H1 (cell line): ENCODE measurements at regions not wholly inside any gene's neighbourhood (a gene's known extent, or its start where the extent isn't known, plus 50 kb on each side); places are given as distances from the start of the nearest gene placed in this dataset.

ENCODE experiments used
- CTCF ChIA-PET: fragments of 300-600 bp; sonication (Branson Sonifier 250); formaldehyde crosslinking; loops from one replicate; lab custom pipeline; 2021; ENCODE audit not compliant: partially characterized antibody; lab: Charles Lee
- POLR2A ChIA-PET: fragments of 300-600 bp; sonication (Branson Sonifier 250); formaldehyde crosslinking; loops from one replicate; lab custom pipeline; 2021; ENCODE audit warnings: inconsistent platforms; ENCODE audit not compliant: partially characterized antibody; lab: Charles Lee
- DNase-seq, 2 experiments: peaks; one replicate each; pipeline versions ENCODE4 v3.0.0 to v3.0.0-alpha.2; 2010 to 2022; ENCODE audit warnings: low spot score in 2 of 2, low read depth in 1 of 2, mixed read lengths in 1 of 2
- FAIRE-seq: peaks from 2 replicates; lab custom pipeline; 2011; peaks lifted over from hg19 to GRCh38; lab: Jason Lieb, UNC
- H2AFZ ChIP-seq: 2 replicates; pipeline ENCODE4 v1.8.1; 2012; ENCODE audit warnings: low read length, inconsistent platforms
- H2AK5ac ChIP-seq: 2 replicates; pipeline ENCODE4 v1.6.1; 2013; ENCODE audit warnings: low read depth, low read length
- H2BK120ac ChIP-seq: replicated peaks from 2 replicates; pipeline ENCODE3; 2013; ENCODE audit warnings: low read depth, low read length, inconsistent platforms
- H2BK12ac ChIP-seq: 2 replicates; pipeline ENCODE4 v1.6.1; 2013; ENCODE audit warnings: low read depth, low read length
- H2BK15ac ChIP-seq: 2 replicates; pipeline ENCODE4 v1.6.1; 2013; ENCODE audit warnings: low read length
- H2BK20ac ChIP-seq: 2 replicates; pipeline ENCODE4 v1.6.1; 2013; ENCODE audit warnings: low read length
- H2BK5ac ChIP-seq: 2 replicates; pipeline ENCODE4 v1.6.1; 2013; ENCODE audit warnings: low read depth, low read length
- H3K14ac ChIP-seq: 2 replicates; pipeline ENCODE4 v1.6.1; 2013; ENCODE audit warnings: inconsistent platforms; ENCODE audit not compliant: insufficient read length
- H3K18ac ChIP-seq: 2 replicates; pipeline ENCODE4 v1.6.1; 2013; ENCODE audit warnings: low read length; ENCODE audit errors: extremely low read depth
- H3K23ac ChIP-seq: 2 replicates; pipeline ENCODE4 v1.6.1; 2013; ENCODE audit warnings: inconsistent platforms; ENCODE audit not compliant: insufficient read length
- H3K23me2 ChIP-seq: 2 replicates; pipeline ENCODE4 v1.6.1; 2013; ENCODE audit warnings: low read depth, low read length
- H3K27ac ChIP-seq: 2 replicates; pipeline ENCODE4 v1.6.1; 2011; ENCODE audit warnings: low read depth, low read length, inconsistent platforms
- H3K27me3 ChIP-seq, 4 experiments: replicated peaks in 1 of 4; 1 replicate in 1 of 4; 2 replicates in 3 of 4; pipeline versions ENCODE4 v1.6.1 to v1.8.1; 2011 to 2013; ENCODE audit warnings: low read length in 3 of 4, mild to moderate bottlenecking in 3 of 4, inconsistent platforms in 2 of 4, mixed read lengths in 2 of 4, moderate library complexity in 1 of 4; ENCODE audit not compliant: control insufficient read depth in 3 of 4, insufficient read depth in 3 of 4; ENCODE audit errors: extremely low read depth in 1 of 4
- H3K36me3 ChIP-seq, 4 experiments: 2 replicates each; pipeline versions ENCODE4 v1.6.1 to v1.8.1; 2011 to 2013; ENCODE audit warnings: mild to moderate bottlenecking in 4 of 4, low read length in 3 of 4, moderate library complexity in 2 of 4, control low read depth in 1 of 4, inconsistent platforms in 1 of 4; ENCODE audit not compliant: insufficient read depth in 4 of 4, control insufficient read depth in 2 of 4
- H3K4ac ChIP-seq: replicated peaks from 2 replicates; pipeline ENCODE3; 2013; ENCODE audit warnings: low read length, low read depth, mixed read lengths, inconsistent platforms; ENCODE audit not compliant: insufficient read length
- H3K4me1 ChIP-seq, 4 experiments: replicated peaks in 1 of 4; 1 replicate in 1 of 4; 2 replicates in 3 of 4; pipeline versions ENCODE4 v1.6.1 to v1.8.1; 2011 to 2013; ENCODE audit warnings: low read length in 3 of 4, inconsistent platforms in 2 of 4, mixed read lengths in 1 of 4; ENCODE audit not compliant: insufficient read depth in 4 of 4, control insufficient read depth in 3 of 4
- H3K4me2 ChIP-seq, 2 experiments: 2 replicates each; pipeline versions ENCODE4 v1.6.1 to v1.8.1; 2011 to 2013; ENCODE audit warnings: low read depth in 2 of 2, low read length in 2 of 2, control low read depth in 1 of 2, inconsistent platforms in 1 of 2, mild to moderate bottlenecking in 1 of 2; ENCODE audit not compliant: insufficient read depth in 1 of 2
- H3K4me3 ChIP-seq, 4 experiments: fragments of 200-600, 300-600 bp in 1 of 4; sonication (generic), shearing (Covaris generic), sonication (Bioruptor Twin) in 1 of 4; 2 replicates each; pipeline versions ENCODE4 v1.5.1 to v1.8.1; 2011 to 2016; ENCODE audit warnings: low read length in 4 of 4, low read depth in 3 of 4, control low read depth in 2 of 4, inconsistent platforms in 2 of 4, mild to moderate bottlenecking in 2 of 4, mixed read lengths in 1 of 4, moderate library complexity in 1 of 4; ENCODE audit not compliant: insufficient read depth in 2 of 4; ENCODE audit errors: extremely low read depth in 1 of 4
- H3K56ac ChIP-seq: replicated peaks from 2 replicates; pipeline ENCODE3; 2013; ENCODE audit warnings: low read depth, mild to moderate bottlenecking, mixed read lengths, low read length, inconsistent platforms; ENCODE audit not compliant: insufficient read length
- H3K79me1 ChIP-seq: 2 replicates; pipeline ENCODE4 v1.6.1; 2013; ENCODE audit warnings: low read depth, low read length, control low read depth
- H3K79me2 ChIP-seq, 2 experiments: 2 replicates each; pipeline versions ENCODE4 v1.6.1 to v1.8.1; 2012 to 2013; ENCODE audit warnings: low read length in 2 of 2, mild to moderate bottlenecking in 2 of 2, inconsistent platforms in 1 of 2; ENCODE audit not compliant: insufficient read depth in 2 of 2, control insufficient read depth in 1 of 2
- H3K9ac ChIP-seq, 4 experiments: replicated peaks in 1 of 4; 1 replicate in 1 of 4; 2 replicates in 3 of 4; pipeline versions ENCODE4 v1.6.1 to v1.8.1; 2011 to 2013; ENCODE audit warnings: low read depth in 3 of 4, low read length in 3 of 4, control low read depth in 2 of 4, mild to moderate bottlenecking in 2 of 4, moderate library complexity in 2 of 4, inconsistent platforms in 1 of 4; ENCODE audit errors: extremely low read depth in 1 of 4
- H3K9me3 ChIP-seq, 2 experiments: 2 replicates each; pipeline versions ENCODE4 v1.6.1 to v1.8.1; 2012 to 2013; ENCODE audit warnings: mild to moderate bottlenecking in 2 of 2, moderate library complexity in 2 of 2, control low read depth in 1 of 2, inconsistent platforms in 1 of 2, low read depth in 1 of 2, low read length in 1 of 2, mixed read lengths in 1 of 2; ENCODE audit not compliant: insufficient read depth in 2 of 2
- H4K20me1 ChIP-seq, 2 experiments: replicated peaks in 1 of 2; 2 replicates each; pipeline versions ENCODE3 to v1.8.1; 2011 to 2013; ENCODE audit warnings: inconsistent platforms in 2 of 2, low read length in 2 of 2, mild to moderate bottlenecking in 1 of 2; ENCODE audit not compliant: insufficient read depth in 2 of 2, control insufficient read depth in 1 of 2
- H4K5ac ChIP-seq: 2 replicates; pipeline ENCODE4 v1.6.1; 2013; ENCODE audit warnings: low read length, low read depth, mixed read lengths, inconsistent platforms; ENCODE audit not compliant: insufficient read length
- H4K8ac ChIP-seq: 2 replicates; pipeline ENCODE4 v1.8.0; 2013; ENCODE audit warnings: mild to moderate bottlenecking, moderate library complexity, low read length, inconsistent platforms; ENCODE audit not compliant: insufficient read depth; ENCODE audit errors: extremely low read depth
- H4K91ac ChIP-seq: replicated peaks from 2 replicates; pipeline ENCODE3; 2013; ENCODE audit warnings: low read length, mixed read lengths, inconsistent platforms; ENCODE audit not compliant: insufficient read length
- YY1 ChIP-seq: IDR thresholded peaks from 2 replicates; pipeline ENCODE4 v1.6.1; 2011; ENCODE audit warnings: low read depth, mild to moderate bottlenecking, low read length
- WGBS, 2 experiments: shearing (Covaris generic) in 1 of 2; methylation state at CpG; one replicate each; pipeline versions ENCODE4 v1.1.6 to v1.1.7; 2013 to 2015; ENCODE audit warnings: low lambda C conversion rate in 2 of 2, mixed read lengths in 2 of 2, inconsistent platforms in 1 of 2, low coverage in 1 of 2, missing lambda C conversion rate in 1 of 2; ENCODE audit not compliant: insufficient replicate concordance in 2 of 2, insufficient coverage in 1 of 2, insufficient read length in 1 of 2; ENCODE audit errors: extremely low coverage in 1 of 2, missing lambda C conversion rate in 1 of 2; 5-methylcytosine and 5-hydroxymethylcytosine counted together

GRCh38 chr5:68446487-68446894 is 230.9 kb downstream of the PIK3R1 start:
- H3K9ac ChIP-seq, result no peak overlapping the region
- no peaks in the 10 kb centered on the region for H3K79me2 ChIP-seq
- no peak overlapping the region for H2AFZ ChIP-seq
- peaks cover 0 to 3% (median 0%) of the 10 kb centered on the region in 4 experiments; a peak in 1 of 7 replicates for H3K4me1 ChIP-seq
- H2BK20ac ChIP-seq, result no peak overlapping the region
- H3K9me3 ChIP-seq, result no peaks in the 10 kb centered on the region
- no peaks in the 10 kb centered on the region for H3K36me3 ChIP-seq
- no peak overlapping the region for H4K91ac ChIP-seq
- no peak for DNase-seq
- no peak overlapping the region for H3K4me3 ChIP-seq
- no peaks in the 10 kb centered on the region for H3K27me3 ChIP-seq
- H4K5ac ChIP-seq, result no peak overlapping the region
- no peak overlapping the region for H2BK5ac ChIP-seq
- no peak overlapping the region for H3K4ac ChIP-seq
- no peak overlapping the region for H3K23ac ChIP-seq
- H4K8ac ChIP-seq, result no peak overlapping the region
- POLR2A ChIA-PET, result no interaction called here
- no peak overlapping the region for H2BK12ac ChIP-seq
- no peak for FAIRE-seq
- CTCF ChIA-PET, result interaction anchor here (1.2 kb wide), 1 partner anchor 9 kb away, joined by 3 read pairs; no protein-coding TSS in a partner anchor
- no peak overlapping the region for H3K56ac ChIP-seq
- 86% methylated on average over 1 of the region's 1 CpG; no CpG with 5 or more reads in 1 of the 2 experiments for WGBS, 2 experiments
- no peak overlapping the region for H2BK15ac ChIP-seq
- TF ChIP-seq YY1, result no peak
- H2AK5ac ChIP-seq, result no peak overlapping the region
- no peaks in the 10 kb centered on the region for H3K23me2 ChIP-seq
- H3K4me2 ChIP-seq, result no peak overlapping the region
- no peak overlapping the region for H3K27ac ChIP-seq
- no peak overlapping the region for H3K18ac ChIP-seq
- H3K79me1 ChIP-seq, result no peaks in the 10 kb centered on the region
- no peak overlapping the region for H3K14ac ChIP-seq
- H2BK120ac ChIP-seq, result no peak overlapping the region
- H4K20me1 ChIP-seq, result no peaks in the 10 kb centered on the region
